PC-3 (cell line): ENCODE measurements at regions not wholly inside any gene's neighbourhood (a gene's known extent, or its start where the extent isn't known, plus 50 kb on each side); places are given as distances from the start of the nearest gene placed in this dataset.

Experiments
- CTCF ChIP-seq: fragments of 300-600 bp; sonication (generic); conservative IDR thresholded peaks from 2 replicates; pipeline ENCODE4 v1.5.1; 2017; ENCODE audit warnings: antibody characterized with exemption, low read depth, mild to moderate bottlenecking, low read length
- EZH2 ChIP-seq: fragments of 300-600 bp; sonication (generic); IDR thresholded peaks from one replicate; pipeline ENCODE4 v1.6.1; 2017; ENCODE audit warnings: antibody characterized with exemption, mild to moderate bottlenecking, low read length; ENCODE audit not compliant: unreplicated experiment

DNA sequence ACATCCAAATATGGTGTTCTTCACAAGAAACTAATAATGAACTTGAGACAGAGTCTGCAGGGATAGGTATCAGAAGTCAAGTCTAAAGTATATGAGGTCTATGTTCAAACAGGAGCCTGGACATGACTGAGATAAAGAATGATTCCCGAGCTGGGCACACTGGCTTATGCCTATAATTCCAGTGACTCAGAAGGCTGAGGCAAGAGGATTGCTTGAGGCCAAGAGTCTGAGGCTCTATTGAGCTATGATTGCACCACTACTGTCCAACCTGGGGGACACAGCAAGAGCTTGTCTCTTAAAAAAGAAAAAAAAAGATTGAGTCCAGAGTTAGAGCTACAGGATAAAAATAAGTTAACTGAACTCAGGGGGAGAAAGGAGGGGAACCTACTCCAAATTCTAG is 246.5 kb downstream of the LRRN1 start:
- TF ChIP-seq CTCF (no peak), EZH2 (no peak)
